PC-3 (cell line): ENCODE measurements at regions not wholly inside any gene's neighbourhood (a gene's known extent, or its start where the extent isn't known, plus 50 kb on each side); places are given as distances from the start of the nearest gene placed in this dataset.

Experiments
- EZH2 ChIP-seq: fragments of 300-600 bp; sonication (generic); IDR thresholded peaks from one replicate; pipeline ENCODE4 v1.6.1; 2017; ENCODE audit warnings: antibody characterized with exemption, mild to moderate bottlenecking, low read length; ENCODE audit not compliant: unreplicated experiment
- EZH2phosphoT487 ChIP-seq: fragments of 300-600 bp; sonication (generic); IDR thresholded peaks from 2 replicates; pipeline ENCODE4 v1.6.1; 2018; ENCODE audit warnings: mild to moderate bottlenecking, antibody characterized with exemption, low read length, borderline replicate concordance
- TF ChIP-seq, protein P1 (sequence below): fragments of 300-600 bp; sonication (generic); conservative IDR thresholded peaks from 2 replicates; pipeline ENCODE4 v1.5.1; 2017; ENCODE audit warnings: antibody characterized with exemption, low read depth, mild to moderate bottlenecking, low read length

GRCh38 chr9:29691758-29692407, 2118.6 kb upstream of the C9orf72 start:
- TF ChIP-seq, protein P1, sequence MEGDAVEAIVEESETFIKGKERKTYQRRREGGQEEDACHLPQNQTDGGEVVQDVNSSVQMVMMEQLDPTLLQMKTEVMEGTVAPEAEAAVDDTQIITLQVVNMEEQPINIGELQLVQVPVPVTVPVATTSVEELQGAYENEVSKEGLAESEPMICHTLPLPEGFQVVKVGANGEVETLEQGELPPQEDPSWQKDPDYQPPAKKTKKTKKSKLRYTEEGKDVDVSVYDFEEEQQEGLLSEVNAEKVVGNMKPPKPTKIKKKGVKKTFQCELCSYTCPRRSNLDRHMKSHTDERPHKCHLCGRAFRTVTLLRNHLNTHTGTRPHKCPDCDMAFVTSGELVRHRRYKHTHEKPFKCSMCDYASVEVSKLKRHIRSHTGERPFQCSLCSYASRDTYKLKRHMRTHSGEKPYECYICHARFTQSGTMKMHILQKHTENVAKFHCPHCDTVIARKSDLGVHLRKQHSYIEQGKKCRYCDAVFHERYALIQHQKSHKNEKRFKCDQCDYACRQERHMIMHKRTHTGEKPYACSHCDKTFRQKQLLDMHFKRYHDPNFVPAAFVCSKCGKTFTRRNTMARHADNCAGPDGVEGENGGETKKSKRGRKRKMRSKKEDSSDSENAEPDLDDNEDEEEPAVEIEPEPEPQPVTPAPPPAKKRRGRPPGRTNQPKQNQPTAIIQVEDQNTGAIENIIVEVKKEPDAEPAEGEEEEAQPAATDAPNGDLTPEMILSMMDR, result peak; percentile 73
- TF ChIP-seq EZH2 (no peak), EZH2phosphoT487 (no peak)
